IPS DF 6.9 (cell line): ENCODE measurements at regions not wholly inside any gene's neighbourhood (a gene's known extent, or its start where the extent isn't known, plus 50 kb on each side); places are given as distances from the start of the nearest gene placed in this dataset.
"Not testable (repeated sequence)": the region's sequence is repeated elsewhere in the genome, so short reads cannot be mapped to it uniquely, and the experiment has no call there.

Source experiments
- DNase-seq: peaks from one replicate; pipeline ENCODE4 v3.0.0-alpha.2; 2013; ENCODE audit warnings: low read depth, low spot score
- H3K27ac ChIP-seq: one replicate; pipeline ENCODE4 v1.5.1; 2013; ENCODE audit warnings: low read length, control low read depth
- H3K27me3 ChIP-seq: 2 replicates; pipeline ENCODE4 v1.6.1; 2013; ENCODE audit warnings: mild to moderate bottlenecking, low read length; ENCODE audit not compliant: control insufficient read depth, insufficient read depth
- H3K36me3 ChIP-seq: 2 replicates; pipeline ENCODE4 v1.6.1; 2013; ENCODE audit warnings: low read length; ENCODE audit not compliant: control insufficient read depth, insufficient read depth
- H3K4me1 ChIP-seq: 2 replicates; pipeline ENCODE4 v1.6.1; 2013; ENCODE audit warnings: low read length; ENCODE audit not compliant: control insufficient read depth, insufficient read depth
- H3K4me3 ChIP-seq: 2 replicates; pipeline ENCODE4 v1.5.1; 2013; ENCODE audit warnings: mild to moderate bottlenecking, low read length
- H3K9me3 ChIP-seq: 2 replicates; pipeline ENCODE4 v1.6.1; 2013; ENCODE audit warnings: low read length, inconsistent platforms; ENCODE audit not compliant: control insufficient read depth, insufficient read depth
- WGBS: extraction: QIAGEN DNeasy Blood & Tissue Kit; methylation state at CpG from one replicate; pipeline ENCODE4 v1.1.7; 2013; ENCODE audit warnings: mixed read lengths, missing lambda C conversion rate; ENCODE audit not compliant: insufficient read length, insufficient coverage; 5-methylcytosine and 5-hydroxymethylcytosine counted together

- DNase-seq: no peak
- H3K4me3 ChIP-seq: no peak overlapping the region
- H3K36me3 ChIP-seq: no peaks in the 10 kb centered on the region
- H3K9me3 ChIP-seq: no peaks in the 10 kb centered on the region
- no CpG with 5 or more reads among the region's 3 CpGs for WGBS
- no peak overlapping the region for H3K27ac ChIP-seq
- H3K4me1 ChIP-seq: no peaks in the 10 kb centered on the region
- H3K27me3 ChIP-seq: no peaks in the 10 kb centered on the region
These were observed 499.8 kb upstream of the CHORDC1 start for GRCh38 chr11:90722552-90723190.

- Histone ChIP-seq H3K9me3 (no peaks in the 10 kb centered on the region), H3K27ac (no peak overlapping the region), H3K4me1 (no peaks in the 10 kb centered on the region), H3K27me3 (no peaks in the 10 kb centered on the region), H3K36me3 (no peaks in the 10 kb centered on the region), H3K4me3 (no peak overlapping the region)
- DNase-seq: no peak
These were observed 494.7 kb upstream of the CHORDC1 start for GRCh38 chr11:90717522-90717921.

GRCh38 chr11:90705661-90706060 is 482.8 kb upstream of the CHORDC1 start:
- DNase-seq: no peak
- H3K27ac ChIP-seq: no peak overlapping the region
- no peak overlapping the region for H3K4me3 ChIP-seq
- H3K4me1 ChIP-seq: no peaks in the 10 kb centered on the region
- H3K27me3 ChIP-seq: no peaks in the 10 kb centered on the region
- H3K36me3 ChIP-seq: no peaks in the 10 kb centered on the region
- no peaks in the 10 kb centered on the region for H3K9me3 ChIP-seq

GRCh38 chr11:90704510-90704909 is 481.7 kb upstream of the CHORDC1 start:
- WGBS: no CpG with 5 or more reads among the region's 5 CpGs
- DNase-seq: no peak
- Histone ChIP-seq H3K4me1 (no peaks in the 10 kb centered on the region), H3K27ac (no peak overlapping the region), H3K27me3 (no peaks in the 10 kb centered on the region), H3K36me3 (no peaks in the 10 kb centered on the region), H3K9me3 (no peaks in the 10 kb centered on the region), H3K4me3 (no peak overlapping the region)

- Histone ChIP-seq H3K36me3 (no peaks in the 10 kb centered on the region), H3K4me3 (no peak overlapping the region), H3K27me3 (no peaks in the 10 kb centered on the region), H3K9me3 (no peaks in the 10 kb centered on the region), H3K4me1 (peaks cover 3% of the 10 kb centered on the region; the same call in 1 of the 2 replicates), H3K27ac (no peak overlapping the region)
- no peak for DNase-seq
- no CpG with 5 or more reads among the region's 2 CpGs for WGBS
These were observed 478.9 kb upstream of the CHORDC1 start for GRCh38 chr11:90701716-90702115.

- Histone ChIP-seq H3K4me1 (peaks cover 3% of the 10 kb centered on the region; the same call in 1 of the 2 replicates), H3K36me3 (no peaks in the 10 kb centered on the region), H3K4me3 (no peak overlapping the region), H3K9me3 (no peaks in the 10 kb centered on the region), H3K27me3 (no peaks in the 10 kb centered on the region), H3K27ac (no peak overlapping the region)
- no peak for DNase-seq
- WGBS: no CpG with 5 or more reads among the region's 4 CpGs
These were observed 478.1 kb upstream of the CHORDC1 start for GRCh38 chr11:90700789-90701439.

GRCh38 chr11:90699791-90700400 is 477.0 kb upstream of the CHORDC1 start:
- Histone ChIP-seq H3K27ac (no peak overlapping the region), H3K4me1 (peaks cover 3% of the 10 kb centered on the region; the same call in 1 of the 2 replicates), H3K4me3 (no peak overlapping the region), H3K36me3 (no peaks in the 10 kb centered on the region), H3K9me3 (no peaks in the 10 kb centered on the region), H3K27me3 (no peaks in the 10 kb centered on the region)
- WGBS: no CpG with 5 or more reads among the region's 2 CpGs
- no peak for DNase-seq

- DNase-seq: no peak
- H3K4me1 ChIP-seq: peaks cover 3% of the 10 kb centered on the region; the same call in 1 of the 2 replicates
- no peaks in the 10 kb centered on the region; the same call in 1 of the 2 replicates for H3K9me3 ChIP-seq
- no peaks in the 10 kb centered on the region for H3K36me3 ChIP-seq
- H3K27ac ChIP-seq: no peak overlapping the region
- H3K27me3 ChIP-seq: no peaks in the 10 kb centered on the region
- no peak overlapping the region for H3K4me3 ChIP-seq
These were observed 475.4 kb upstream of the CHORDC1 start for GRCh38 chr11:90698238-90698637.

GRCh38 chr11:90675496-90675895 is 452.6 kb upstream of the CHORDC1 start:
- DNase-seq, H3K4me3 ChIP-seq, H3K36me3 ChIP-seq, H3K4me1 ChIP-seq, H3K27ac ChIP-seq, H3K9me3 ChIP-seq, H3K27me3 ChIP-seq: not testable (repeated sequence)
- WGBS: no CpG with 5 or more reads among the region's 1 CpG

- no peak overlapping the region for H3K4me3 ChIP-seq
- no peaks in the 10 kb centered on the region for H3K4me1 ChIP-seq
- H3K36me3 ChIP-seq: no peaks in the 10 kb centered on the region
- WGBS: no CpG with 5 or more reads among the region's 2 CpGs
- DNase-seq: no peak
- H3K9me3 ChIP-seq: no peaks in the 10 kb centered on the region
- no peak overlapping the region for H3K27ac ChIP-seq
- no peaks in the 10 kb centered on the region for H3K27me3 ChIP-seq
These were observed 446.2 kb upstream of the CHORDC1 start for GRCh38 chr11:90669094-90669493.

GRCh38 chr11:90668502-90668901 is 445.7 kb upstream of the CHORDC1 start:
- H3K36me3 ChIP-seq: no peaks in the 10 kb centered on the region
- H3K4me1 ChIP-seq: no peaks in the 10 kb centered on the region
- H3K27me3 ChIP-seq: no peaks in the 10 kb centered on the region
- H3K4me3 ChIP-seq: no peak overlapping the region
- no peaks in the 10 kb centered on the region for H3K9me3 ChIP-seq
- DNase-seq: no peak
- H3K27ac ChIP-seq: no peak overlapping the region
